VCaP (cell line): ENCODE measurements at regions not wholly inside any gene's neighbourhood (a gene's known extent, or its start where the extent isn't known, plus 50 kb on each side); places are given as distances from the start of the nearest gene placed in this dataset.

Experiments used
- H3K27ac ChIP-seq: fragments of 450-650 bp; 2 replicates; pipeline ENCODE4 v1.5.1; 2017
- CTCF ChIP-seq: fragments of 450-650 bp; conservative IDR thresholded peaks from 2 replicates; pipeline ENCODE4 v1.5.1; 2017; ENCODE audit warnings: mild to moderate bottlenecking, moderate library complexity

DNA sequence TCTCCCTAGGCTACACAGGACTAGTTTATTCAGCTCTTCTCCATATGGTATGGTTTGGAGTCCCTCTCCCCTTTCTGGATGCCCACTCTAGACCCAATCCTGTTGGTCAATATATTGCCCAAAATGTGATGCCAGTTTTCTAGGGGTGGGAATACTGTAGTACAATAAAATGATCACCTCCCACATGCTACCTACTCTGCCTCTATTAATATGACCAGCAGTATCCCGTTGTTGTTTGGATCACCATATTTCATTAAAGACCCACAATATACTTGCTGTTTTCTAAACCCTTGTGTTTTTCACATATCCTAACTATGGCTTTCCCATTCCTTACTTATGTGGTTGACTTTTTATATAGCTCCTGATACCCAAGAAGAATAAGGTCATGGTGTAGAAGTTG, 95.9 kb upstream of the IGSF21 start:
- TF ChIP-seq CTCF = no peak
- H3K27ac ChIP-seq = no peak overlapping the region

DNA sequence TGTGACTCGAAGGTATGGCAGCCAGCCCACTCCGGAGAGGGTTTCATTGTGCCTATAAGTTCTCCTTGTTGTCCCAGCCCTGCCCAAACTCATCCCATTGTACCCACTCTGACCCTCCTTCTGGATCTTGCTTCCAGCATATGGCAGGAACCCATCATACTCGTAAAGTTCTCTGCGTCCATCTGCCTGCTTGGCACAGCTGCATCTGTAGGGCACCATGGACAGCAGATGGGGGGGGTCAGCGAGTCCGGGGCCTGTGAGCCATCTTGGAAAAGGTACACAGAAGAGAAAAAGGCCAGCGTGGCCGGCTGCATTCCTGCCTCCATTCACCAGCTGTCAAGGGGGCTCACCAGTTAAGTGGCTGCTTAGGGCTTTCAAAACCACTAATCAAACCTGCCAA, 94.9 kb upstream of the IGSF21 start:
- H3K27ac ChIP-seq = no peak overlapping the region
- TF ChIP-seq CTCF = no peak

GRCh38 chr1:18013216-18013615, 94.4 kb upstream of the IGSF21 start:
- no peak for TF ChIP-seq CTCF
- no peak overlapping the region for H3K27ac ChIP-seq

GRCh38 chr1:18015719-18016118, 91.9 kb upstream of the IGSF21 start:
- H3K27ac ChIP-seq = no peak overlapping the region
- TF ChIP-seq CTCF = no peak

DNA sequence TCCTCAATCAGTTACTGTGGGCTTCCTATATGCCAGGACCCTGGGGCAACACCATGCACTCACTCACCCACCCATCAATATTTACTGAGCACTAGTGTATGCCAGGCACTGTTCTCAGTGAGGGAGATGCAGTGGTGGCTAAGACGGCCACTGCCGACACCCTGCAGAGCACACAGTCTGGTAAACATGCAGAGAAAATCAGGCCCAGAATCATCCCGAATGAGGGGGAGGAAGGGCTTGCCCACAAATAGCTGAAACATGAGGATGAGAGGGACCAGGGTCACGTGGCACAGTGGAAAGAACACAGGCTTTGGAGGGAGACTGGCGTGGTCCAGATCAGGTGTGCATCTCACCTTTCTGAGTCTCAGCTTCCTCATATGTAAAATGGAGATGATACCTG, 89.2 kb upstream of the IGSF21 start:
- no peak overlapping the region for H3K27ac ChIP-seq
- no peak for TF ChIP-seq CTCF

DNA sequence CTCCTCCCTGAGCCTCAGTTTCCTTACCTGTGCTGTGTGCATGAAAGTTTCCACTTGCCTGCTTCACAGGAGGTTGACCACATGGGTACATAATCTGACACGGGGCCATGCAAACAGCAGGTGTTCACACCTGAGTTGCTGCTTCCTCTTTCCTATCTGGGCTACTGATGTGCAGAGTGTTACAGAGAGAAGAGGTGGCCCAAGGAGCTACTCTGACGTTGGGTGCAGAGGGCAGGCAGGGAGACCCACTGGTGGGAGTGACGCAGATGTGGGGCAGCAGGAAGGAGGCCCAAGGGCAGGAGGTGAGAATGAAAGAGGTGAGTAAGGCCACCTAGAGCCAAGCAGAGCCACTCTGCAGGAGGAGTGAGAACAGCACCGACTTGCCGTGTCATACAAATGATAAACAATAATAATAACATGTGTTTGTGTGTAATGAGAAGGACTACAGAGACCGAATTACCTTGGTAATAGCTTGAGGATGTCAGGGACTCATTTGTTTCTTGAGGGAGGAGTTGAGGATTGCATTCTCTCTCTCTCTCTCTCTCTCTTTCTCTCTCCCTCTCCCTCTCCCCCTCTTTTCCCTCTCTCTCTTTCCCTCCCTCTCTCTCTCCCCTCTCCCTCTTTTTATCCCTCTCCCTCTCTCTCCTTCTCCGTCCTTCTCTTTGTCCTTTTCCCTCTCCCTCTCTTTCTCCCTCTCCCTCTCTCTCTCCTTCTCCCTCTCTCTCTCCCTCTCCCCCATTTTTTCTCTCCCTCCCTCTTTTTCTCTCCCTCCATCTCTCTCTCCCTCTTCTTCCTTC, 87.4 kb upstream of the IGSF21 start:
- no peak for TF ChIP-seq CTCF
- H3K27ac ChIP-seq = no peak overlapping the region

DNA sequence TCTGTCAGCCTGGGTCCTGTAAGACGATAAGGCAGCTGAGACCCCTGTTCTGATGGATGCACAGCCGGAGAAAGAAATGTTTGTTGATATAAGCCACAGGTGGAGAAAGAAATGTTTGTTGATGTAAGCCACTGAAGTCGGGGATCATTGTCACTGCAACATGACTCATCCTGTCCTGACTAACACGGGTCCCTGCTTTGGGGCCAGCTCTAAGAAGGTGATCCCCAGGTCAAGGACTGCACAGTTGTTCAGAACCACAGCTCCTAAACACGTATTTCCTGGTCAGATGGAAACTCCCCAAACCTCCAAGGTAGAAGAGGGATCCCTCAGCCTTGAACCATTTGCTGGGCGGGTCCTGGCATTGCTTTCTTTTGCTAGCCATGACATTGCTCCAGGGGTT, 86.4 kb upstream of the IGSF21 start:
- no peak for TF ChIP-seq CTCF
- H3K27ac ChIP-seq = no peak overlapping the region
